SK-N-MC (cell line): ENCODE measurements at regions not wholly inside any gene's neighbourhood (a gene's known extent, or its start where the extent isn't known, plus 50 kb on each side); places are given as distances from the start of the nearest gene placed in this dataset.

Source experiments
- EZH2 ChIP-seq: fragments of 200-600 bp; sonication (generic); IDR thresholded peaks from one replicate; pipeline ENCODE4 v1.6.1; 2017; ENCODE audit warnings: antibody characterized with exemption
- POLR2AphosphoS5 ChIP-seq: IDR thresholded peaks from 2 replicates; pipeline ENCODE4 v1.6.1; 2012; ENCODE audit warnings: mild to moderate bottlenecking, low read depth, low read length, borderline replicate concordance

DNA sequence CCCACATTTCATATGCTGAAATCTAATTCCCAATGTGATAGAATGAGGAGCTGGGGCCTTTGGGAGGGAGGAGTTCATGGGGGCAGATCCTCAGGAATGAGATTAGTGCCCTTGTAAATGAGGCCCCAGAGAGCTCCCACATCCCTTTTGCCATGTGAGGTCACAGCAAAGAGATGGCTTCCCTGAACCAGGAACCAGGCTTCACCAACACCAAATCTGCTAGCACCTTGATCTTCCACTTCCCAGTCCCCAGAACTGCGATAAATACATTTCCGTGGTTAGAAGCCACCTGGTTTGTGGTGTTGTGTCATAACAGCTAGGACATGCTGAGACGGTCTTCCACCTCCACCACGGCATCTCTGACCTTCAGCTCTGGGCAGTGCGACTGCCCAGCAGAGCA lies 62.1 kb downstream of the ING1 start:
- TF ChIP-seq EZH2: no peak
- TF ChIP-seq POLR2AphosphoS5: no peak
